Lower leg skin (tissue), 3 donors: ENCODE measurements at regions not wholly inside any gene's neighbourhood (a gene's known extent, or its start where the extent isn't known, plus 50 kb on each side); places are given as distances from the start of the nearest gene placed in this dataset.

Experiments used
- POLR2A ChIP-seq, 2 donors: fragments of 450-650 bp; IDR thresholded peaks; one replicate each; pipeline ENCODE4 v1.6.1; 2016 to 2017; ENCODE audit warnings: antibody characterized with exemption in 2 of 2, mild to moderate bottlenecking in 1 of 2, moderate library complexity in 1 of 2
- TF ChIP-seq, protein P1 (sequence below), 3 donors: fragments of 450-650 bp; IDR thresholded peaks; one replicate each; pipeline ENCODE4 v1.5.1; 2016; ENCODE audit warnings: antibody characterized with exemption in 3 of 3, mild to moderate bottlenecking in 3 of 3, moderate library complexity in 2 of 3

DNA sequence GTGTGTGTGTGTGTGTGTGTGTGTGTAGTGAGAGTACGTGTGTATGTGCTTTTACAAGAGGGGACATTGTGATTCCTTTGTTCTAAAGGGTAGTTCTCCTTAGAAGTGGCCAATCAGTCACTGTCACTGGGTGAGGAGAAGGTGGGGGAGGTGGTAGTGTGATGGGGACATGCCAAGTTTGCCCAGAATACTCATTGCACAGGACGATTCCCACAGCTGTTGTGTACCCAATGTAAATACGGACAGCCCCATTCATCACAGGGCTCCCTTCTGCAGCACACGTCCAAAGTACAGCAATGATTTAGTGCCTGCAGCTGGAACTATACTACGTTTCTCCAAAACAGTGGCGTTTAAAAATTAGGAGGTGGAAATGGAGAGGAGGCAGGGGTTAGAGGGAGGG is 287.8 kb downstream of the TLR4 start:
- TF ChIP-seq, protein P1, sequence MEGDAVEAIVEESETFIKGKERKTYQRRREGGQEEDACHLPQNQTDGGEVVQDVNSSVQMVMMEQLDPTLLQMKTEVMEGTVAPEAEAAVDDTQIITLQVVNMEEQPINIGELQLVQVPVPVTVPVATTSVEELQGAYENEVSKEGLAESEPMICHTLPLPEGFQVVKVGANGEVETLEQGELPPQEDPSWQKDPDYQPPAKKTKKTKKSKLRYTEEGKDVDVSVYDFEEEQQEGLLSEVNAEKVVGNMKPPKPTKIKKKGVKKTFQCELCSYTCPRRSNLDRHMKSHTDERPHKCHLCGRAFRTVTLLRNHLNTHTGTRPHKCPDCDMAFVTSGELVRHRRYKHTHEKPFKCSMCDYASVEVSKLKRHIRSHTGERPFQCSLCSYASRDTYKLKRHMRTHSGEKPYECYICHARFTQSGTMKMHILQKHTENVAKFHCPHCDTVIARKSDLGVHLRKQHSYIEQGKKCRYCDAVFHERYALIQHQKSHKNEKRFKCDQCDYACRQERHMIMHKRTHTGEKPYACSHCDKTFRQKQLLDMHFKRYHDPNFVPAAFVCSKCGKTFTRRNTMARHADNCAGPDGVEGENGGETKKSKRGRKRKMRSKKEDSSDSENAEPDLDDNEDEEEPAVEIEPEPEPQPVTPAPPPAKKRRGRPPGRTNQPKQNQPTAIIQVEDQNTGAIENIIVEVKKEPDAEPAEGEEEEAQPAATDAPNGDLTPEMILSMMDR (IDR thresholded peaks at IDR 0.05), result no peak
- TF ChIP-seq POLR2A (IDR thresholded peaks at IDR 0.05), result no peak
